OCI-LY3 (cell line): ENCODE measurements at regions not wholly inside any gene's neighbourhood (a gene's known extent, or its start where the extent isn't known, plus 50 kb on each side); places are given as distances from the start of the nearest gene placed in this dataset.

ENCODE experiments used
- CTCF ChIP-seq: fragments of 200-600, 300-600 bp; sonication (generic); IDR thresholded peaks from 2 replicates; pipeline ENCODE4 v1.5.1; 2014; ENCODE audit warnings: antibody characterized with exemption, low read length, low read depth
- EZH2phosphoT487 ChIP-seq: fragments of 200-600 bp; shearing (Covaris generic); IDR thresholded peaks from 2 replicates; pipeline ENCODE4 v1.6.1; 2018; ENCODE audit warnings: antibody characterized with exemption, mixed run types, low read depth

GRCh38 chr6:22436134-22436533, 133.2 kb upstream of the HDGFL1 start:
- TF ChIP-seq CTCF (no peak), EZH2phosphoT487 (no peak)
